DMS79 (cell line): ENCODE measurements at regions not wholly inside any gene's neighbourhood (a gene's known extent, or its start where the extent isn't known, plus 50 kb on each side); places are given as distances from the start of the nearest gene placed in this dataset.
"Not testable (repeated sequence)": the region's sequence is repeated elsewhere in the genome, so short reads cannot be mapped to it uniquely, and the experiment has no call there.

Experiments used
- DNase-seq: peaks from one replicate; lab custom pipeline; 2025; lab: John Stamatoyannopoulos, UW

- no peak for DNase-seq
These were observed 103.3 kb upstream of the ANK2 start for GRCh38 chr4:112946127-112946526.

- no peak for DNase-seq
These were observed 101.8 kb upstream of the ANK2 start for GRCh38 chr4:112947616-112948015.

GRCh38 chr4:112951362-112952312 lies 97.8 kb upstream of the ANK2 start:
- no peak for DNase-seq

GRCh38 chr4:112952313-112952700 lies 97.1 kb upstream of the ANK2 start:
- DNase-seq: no peak

- no peak for DNase-seq
These were observed 96.2 kb upstream of the ANK2 start for GRCh38 chr4:112953262-112953661.

- no peak for DNase-seq
These were observed 95.2 kb upstream of the ANK2 start for GRCh38 chr4:112954286-112954685.

GRCh38 chr4:112956484-112956896 lies 93.0 kb upstream of the ANK2 start:
- no peak for DNase-seq

GRCh38 chr4:112957764-112958163 lies 91.7 kb upstream of the ANK2 start:
- DNase-seq: not testable (repeated sequence)

GRCh38 chr4:112966701-112967488 lies 82.6 kb upstream of the ANK2 start:
- DNase-seq: no peak

GRCh38 chr4:112968451-112969159 lies 80.8 kb upstream of the ANK2 start:
- no peak for DNase-seq

GRCh38 chr4:112970903-112971302 lies 78.5 kb upstream of the ANK2 start:
- no peak for DNase-seq

GRCh38 chr4:112973750-112974251 lies 75.7 kb upstream of the ANK2 start:
- DNase-seq: no peak

- DNase-seq: no peak
These were observed 73.7 kb upstream of the ANK2 start for GRCh38 chr4:112975567-112976355.

- no peak for DNase-seq
These were observed 70.6 kb upstream of the ANK2 start for GRCh38 chr4:112978691-112979472.

- no peak for DNase-seq
These were observed 69.5 kb upstream of the ANK2 start for GRCh38 chr4:112979881-112980421.

- DNase-seq: no peak
These were observed 66.8 kb upstream of the ANK2 start for GRCh38 chr4:112982680-112983079.

- DNase-seq: no peak
These were observed 54.6 kb upstream of the ANK2 start for GRCh38 chr4:112994732-112995464.
